DND-41 (cell line): ENCODE measurements at regions not wholly inside any gene's neighbourhood (a gene's known extent, or its start where the extent isn't known, plus 50 kb on each side); places are given as distances from the start of the nearest gene placed in this dataset.

ENCODE experiments used
- ATAC-seq: fragments of 200-7000 bp; cut with Tn5 transposase; 3 replicates; pipeline ENCODE4 v1.9.1; 2021; ENCODE audit warnings: low read depth; ENCODE audit not compliant: insufficient read depth
- DNase-seq: peaks from one replicate; pipeline ENCODE4 v3.0.0-alpha.2; 2020
- H2AFZ ChIP-seq: 2 replicates; pipeline ENCODE4 v1.6.0; 2012; ENCODE audit warnings: low read depth, low read length
- H3K27ac ChIP-seq: 2 replicates; pipeline ENCODE4 v1.5.1; 2012; ENCODE audit warnings: low read length, inconsistent platforms
- H3K27me3 ChIP-seq: fragments of 200-600 bp; sonication (generic); 2 replicates; pipeline ENCODE4 v1.6.0; 2012; ENCODE audit warnings: low read length, mild to moderate bottlenecking, inconsistent platforms; ENCODE audit not compliant: insufficient read depth, poor library complexity
- H3K36me3 ChIP-seq: 2 replicates; pipeline ENCODE4 v1.5.1; 2012; ENCODE audit warnings: low read length, inconsistent platforms; ENCODE audit not compliant: insufficient read depth
- H3K4me1 ChIP-seq: 2 replicates; pipeline ENCODE4 v1.5.1; 2012; ENCODE audit warnings: mild to moderate bottlenecking, low read length; ENCODE audit not compliant: insufficient read depth
- H3K4me2 ChIP-seq: 2 replicates; pipeline ENCODE4 v1.6.0; 2012; ENCODE audit warnings: mild to moderate bottlenecking, moderate library complexity, low read length, inconsistent platforms; ENCODE audit not compliant: insufficient read depth
- H3K4me3 ChIP-seq, 2 experiments: fragments of 200-600 bp in 1 of 2; shearing (Covaris generic) in 1 of 2; 2 replicates each; pipeline ENCODE4 v1.5.1; 2012 to 2016; ENCODE audit warnings: inconsistent platforms in 2 of 2, low read length in 2 of 2, mild to moderate bottlenecking in 2 of 2, low read depth in 1 of 2, moderate library complexity in 1 of 2
- H3K79me2 ChIP-seq: 2 replicates; pipeline ENCODE4 v1.6.0; 2012; ENCODE audit warnings: low read length, inconsistent platforms; ENCODE audit not compliant: insufficient read depth
- H3K9ac ChIP-seq: 2 replicates; pipeline ENCODE4 v1.6.0; 2012; ENCODE audit warnings: low read depth, mild to moderate bottlenecking, inconsistent platforms, low read length, moderate library complexity
- H3K9me3 ChIP-seq: 2 replicates; pipeline ENCODE4 v1.5.1; 2012; ENCODE audit warnings: low read length, moderate library complexity, mild to moderate bottlenecking, inconsistent platforms; ENCODE audit not compliant: insufficient read depth, severe bottlenecking
- H4K20me1 ChIP-seq: 2 replicates; pipeline ENCODE4 v1.6.0; 2012; ENCODE audit warnings: low read length; ENCODE audit not compliant: insufficient read depth
- EZH2 ChIP-seq: IDR thresholded peaks from 3 replicates; pipeline ENCODE4 v1.6.1; 2012; ENCODE audit warnings: borderline replicate concordance, low read depth, mild to moderate bottlenecking, moderate library complexity, low read length, inconsistent platforms; ENCODE audit not compliant: severe bottlenecking
- TF ChIP-seq, protein P1 (sequence below): IDR thresholded peaks from 2 replicates; pipeline ENCODE4 v1.5.1; 2012; ENCODE audit warnings: borderline replicate concordance, low read length, moderate library complexity, mild to moderate bottlenecking; ENCODE audit not compliant: poor library complexity, severe bottlenecking; ENCODE audit errors: extremely low read depth

- H3K36me3 ChIP-seq, result no peaks in the 10 kb centered on the region
- peaks cover 41% of the 10 kb centered on the region for H3K4me1 ChIP-seq
- no peak overlapping the region for H2AFZ ChIP-seq
- no peaks in the 10 kb centered on the region for H3K27me3 ChIP-seq
- no peak overlapping the region for H3K4me2 ChIP-seq
- H4K20me1 ChIP-seq, result no peaks in the 10 kb centered on the region
- DNase-seq (no peak), ATAC-seq (no peak)
- H3K4me3 ChIP-seq, result no peak overlapping the region
- H3K9ac ChIP-seq, result no peak overlapping the region
- no peaks in the 10 kb centered on the region for H3K79me2 ChIP-seq
- no peaks in the 10 kb centered on the region for H3K9me3 ChIP-seq
- TF ChIP-seq, protein P1, sequence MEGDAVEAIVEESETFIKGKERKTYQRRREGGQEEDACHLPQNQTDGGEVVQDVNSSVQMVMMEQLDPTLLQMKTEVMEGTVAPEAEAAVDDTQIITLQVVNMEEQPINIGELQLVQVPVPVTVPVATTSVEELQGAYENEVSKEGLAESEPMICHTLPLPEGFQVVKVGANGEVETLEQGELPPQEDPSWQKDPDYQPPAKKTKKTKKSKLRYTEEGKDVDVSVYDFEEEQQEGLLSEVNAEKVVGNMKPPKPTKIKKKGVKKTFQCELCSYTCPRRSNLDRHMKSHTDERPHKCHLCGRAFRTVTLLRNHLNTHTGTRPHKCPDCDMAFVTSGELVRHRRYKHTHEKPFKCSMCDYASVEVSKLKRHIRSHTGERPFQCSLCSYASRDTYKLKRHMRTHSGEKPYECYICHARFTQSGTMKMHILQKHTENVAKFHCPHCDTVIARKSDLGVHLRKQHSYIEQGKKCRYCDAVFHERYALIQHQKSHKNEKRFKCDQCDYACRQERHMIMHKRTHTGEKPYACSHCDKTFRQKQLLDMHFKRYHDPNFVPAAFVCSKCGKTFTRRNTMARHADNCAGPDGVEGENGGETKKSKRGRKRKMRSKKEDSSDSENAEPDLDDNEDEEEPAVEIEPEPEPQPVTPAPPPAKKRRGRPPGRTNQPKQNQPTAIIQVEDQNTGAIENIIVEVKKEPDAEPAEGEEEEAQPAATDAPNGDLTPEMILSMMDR, result no peak
- TF ChIP-seq EZH2, result no peak
- H3K27ac ChIP-seq, result no peak overlapping the region
Observed at GRCh38 chr6:149152521-149152920, 165.0 kb upstream of the TAB2 start.

GRCh38 chr6:149153100-149153499, 164.4 kb upstream of the TAB2 start:
- TF ChIP-seq, protein P1, result no peak
- no peak for TF ChIP-seq EZH2
- Histone ChIP-seq H3K9ac (no peak overlapping the region), H2AFZ (peak overlapping the region; percentile 26; the same call in 1 of the 2 replicates), H3K36me3 (no peaks in the 10 kb centered on the region), H4K20me1 (no peaks in the 10 kb centered on the region), H3K27ac (no peak overlapping the region), H3K4me1 (peaks cover 35% of the 10 kb centered on the region), H3K9me3 (no peaks in the 10 kb centered on the region), H3K4me3 (no peak overlapping the region), H3K4me2 (no peak overlapping the region), H3K79me2 (no peaks in the 10 kb centered on the region), H3K27me3 (no peaks in the 10 kb centered on the region)
- no peak for DNase-seq
- ATAC-seq, result no peak

DNA sequence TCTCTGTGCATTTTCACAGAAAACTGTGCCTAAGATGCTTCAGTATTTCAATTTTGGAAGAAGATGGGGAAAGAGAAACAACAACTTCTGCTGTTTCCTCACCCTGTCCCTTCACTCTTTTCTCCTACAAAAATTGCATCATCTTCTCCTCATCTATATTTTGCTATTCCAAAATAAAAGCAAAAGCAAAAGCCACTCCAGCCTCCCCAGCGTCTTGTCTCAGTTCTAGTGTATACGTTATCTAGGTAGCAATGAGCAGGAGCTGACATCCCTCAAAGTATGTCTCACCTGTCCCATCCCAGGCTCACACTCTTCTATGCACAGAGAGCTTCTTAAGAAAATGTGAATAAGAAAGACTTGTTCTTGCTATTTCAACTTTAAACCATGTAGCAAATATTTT, 163.8 kb upstream of the TAB2 start:
- ATAC-seq (no peak), DNase-seq (no peak)
- Histone ChIP-seq H4K20me1 (no peaks in the 10 kb centered on the region), H3K9ac (no peak overlapping the region), H3K9me3 (no peaks in the 10 kb centered on the region), H3K4me2 (no peak overlapping the region), H3K4me3 (no peak overlapping the region), H3K4me1 (peaks cover 29% of the 10 kb centered on the region), H3K79me2 (no peaks in the 10 kb centered on the region), H3K27me3 (no peaks in the 10 kb centered on the region), H3K27ac (no peak overlapping the region), H2AFZ (peak overlapping the region; percentile 12; the same call in 1 of the 2 replicates), H3K36me3 (no peaks in the 10 kb centered on the region)
- TF ChIP-seq, protein P1, result no peak
- TF ChIP-seq EZH2, result no peak
